ENCODE measurements at regions not wholly inside any gene's neighbourhood (a gene's known extent, or its start where the extent isn't known, plus 50 kb on each side); places are given as distances from the start of the nearest gene placed in this dataset.

GRCh38 chr2:64781711-64782390, 128.1 kb upstream of the SERTAD2 start:
- TF ChIP-seq REST (IDR thresholded peaks at IDR 0.05; ENCODE audit: insufficient read depth in 1 of 2, low read depth in 2 of 2, low read length in 1 of 2) (no peak), POLR2AphosphoS5 (IDR thresholded peaks at IDR 0.05; ENCODE audit: low read depth, low read length) (no peak), CTCF (IDR thresholded peaks at IDR 0.05) (no peak), SIN3A (IDR thresholded peaks at IDR 0.05; ENCODE audit: borderline replicate concordance, insufficient read depth, low read depth, low read length) (no peak), TCF7L2 (IDR thresholded peaks at IDR 0.05; ENCODE audit: low read depth, low read length) (no peak)
- DNase-seq (ENCODE audit: low read depth, low spot score) (no peak), ATAC-seq (no peak)
- Histone ChIP-seq H3K9me3 (ENCODE audit: control insufficient read depth, insufficient read depth, low read depth, low read length) (no peaks in the 10 kb centered on the region), H3K4me1 (ENCODE audit: control insufficient read depth, insufficient read depth, low read length) (peaks cover 6% of the 10 kb centered on the region; the same call in 1 of the 2 replicates), H3K36me3 (ENCODE audit: control insufficient read depth, insufficient read depth, low read length) (no peaks in the 10 kb centered on the region), H3K27ac (ENCODE audit: low read length) (no peak overlapping the region), H3K4me3 (ENCODE audit: low read depth in 2 of 2, low read length in 2 of 2) (no peak overlapping the region), H3K27me3 (ENCODE audit: control insufficient read depth, insufficient read depth, low read length) (no peaks in the 10 kb centered on the region)
- in situ Hi-C loops (cut with HindIII; ENCODE audit: low pct_unique_long_range_greater_than_20kb, low sequenced_read_pairs), result no loop called here
- POLR2A ChIA-PET, result no interaction called here
- intact Hi-C loops (cut with micrococcal nuclease; ENCODE audit: unreplicated experiment), result no loop called here
- no TSS peak for BruUV-seq (replicated peaks)
- CTCF ChIA-PET, result no interaction called here

- Histone ChIP-seq H3K9me3 (ENCODE audit: control insufficient read depth, insufficient read depth, low read depth, low read length) (no peaks in the 10 kb centered on the region), H3K27ac (ENCODE audit: low read length) (no peak overlapping the region), H3K36me3 (ENCODE audit: control insufficient read depth, insufficient read depth, low read length) (no peaks in the 10 kb centered on the region), H3K4me3 (ENCODE audit: low read depth in 2 of 2, low read length in 2 of 2) (no peak overlapping the region), H3K27me3 (ENCODE audit: control insufficient read depth, insufficient read depth, low read length) (no peaks in the 10 kb centered on the region), H3K4me1 (ENCODE audit: control insufficient read depth, insufficient read depth, low read length) (no peaks in the 10 kb centered on the region)
- in situ Hi-C loops (cut with HindIII; ENCODE audit: low pct_unique_long_range_greater_than_20kb, low sequenced_read_pairs) (no loop called here), intact Hi-C loops (cut with micrococcal nuclease; ENCODE audit: unreplicated experiment) (no loop called here)
- ATAC-seq, result no peak; the same call in 1 of the 2 replicates
- no TSS peak for BruUV-seq (replicated peaks)
- no peak for DNase-seq (ENCODE audit: low read depth, low spot score)
- ChIA-PET POLR2A (no interaction called here), CTCF (no interaction called here)
- TF ChIP-seq CTCF (IDR thresholded peaks at IDR 0.05) (no peak), TCF7L2 (IDR thresholded peaks at IDR 0.05; ENCODE audit: low read depth, low read length) (no peak), SIN3A (IDR thresholded peaks at IDR 0.05; ENCODE audit: borderline replicate concordance, insufficient read depth, low read depth, low read length) (no peak), REST (IDR thresholded peaks at IDR 0.05; ENCODE audit: insufficient read depth in 1 of 2, low read depth in 2 of 2, low read length in 1 of 2) (no peak), POLR2AphosphoS5 (IDR thresholded peaks at IDR 0.05; ENCODE audit: low read depth, low read length) (no peak)
Observed at GRCh38 chr2:64784168-64785061, 130.7 kb upstream of the SERTAD2 start.
